HG03066 (cell line): ENCODE measurements at regions not wholly inside any gene's neighbourhood (a gene's known extent, or its start where the extent isn't known, plus 50 kb on each side); places are given as distances from the start of the nearest gene placed in this dataset.

Experiments
- ATAC-seq: cut with Tn5 transposase; IDR thresholded peaks from one replicate; pipeline ENCODE4 v1.9.1; 2021; ENCODE audit warnings: low read depth; ENCODE audit not compliant: unreplicated experiment

- no peak for ATAC-seq
These were observed 82.6 kb upstream of the CERS6 start for GRCh38 chr2:168373468-168373867.

DNA sequence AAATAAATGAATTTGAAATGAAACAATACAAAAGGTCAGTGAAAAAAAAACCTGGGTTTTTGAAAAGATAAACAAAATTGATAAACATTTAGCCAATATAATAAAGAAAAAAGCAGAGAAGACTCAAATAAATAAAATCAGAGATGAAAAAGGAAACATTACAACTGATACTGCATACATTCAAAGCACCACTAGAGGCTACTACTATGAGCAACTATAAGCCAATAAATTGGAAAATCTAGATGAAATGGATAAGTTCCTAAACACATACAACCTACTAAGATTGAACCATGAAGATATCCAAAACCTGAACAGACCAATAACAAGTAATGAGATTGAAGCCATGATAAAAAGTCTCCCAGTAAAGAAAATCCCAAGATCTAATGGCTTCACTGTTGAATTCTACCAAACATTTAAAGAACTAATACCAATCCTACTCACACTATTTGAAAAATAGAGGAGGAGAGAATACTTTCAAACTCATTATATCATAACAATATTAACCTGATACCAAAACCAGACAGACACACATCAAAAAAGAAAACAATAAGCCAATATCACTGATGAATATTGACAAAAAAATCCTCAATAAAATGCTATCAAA is 80.8 kb upstream of the CERS6 start:
- no peak for ATAC-seq

GRCh38 chr2:168378960-168379669 is 77.0 kb upstream of the CERS6 start:
- no peak for ATAC-seq

- ATAC-seq, result no peak
These were observed 75.6 kb upstream of the CERS6 start for GRCh38 chr2:168380500-168380899.

DNA sequence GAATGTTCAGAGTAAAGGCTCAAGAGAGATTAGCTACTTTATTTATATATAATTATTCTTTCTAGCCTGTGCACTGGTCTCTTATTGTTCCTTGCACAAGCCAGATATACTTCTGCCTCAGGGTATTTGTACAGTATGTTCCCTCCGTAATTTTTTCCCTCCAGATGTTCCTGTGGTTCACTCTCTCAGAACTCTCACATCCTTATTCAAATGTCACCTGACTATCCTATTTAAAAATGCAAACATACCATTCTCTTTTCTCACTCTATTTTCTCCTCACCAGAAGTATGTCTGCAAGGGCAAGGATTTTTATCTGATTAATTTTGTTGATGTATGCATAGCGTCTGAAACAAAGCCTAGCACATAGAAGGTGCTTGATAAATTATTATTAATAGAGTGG is 64.0 kb upstream of the CERS6 start:
- ATAC-seq, result no peak

- no peak for ATAC-seq
These were observed 63.3 kb upstream of the CERS6 start for GRCh38 chr2:168392797-168393196.

- no peak for ATAC-seq
These were observed 61.8 kb upstream of the CERS6 start for GRCh38 chr2:168394262-168394661.

DNA sequence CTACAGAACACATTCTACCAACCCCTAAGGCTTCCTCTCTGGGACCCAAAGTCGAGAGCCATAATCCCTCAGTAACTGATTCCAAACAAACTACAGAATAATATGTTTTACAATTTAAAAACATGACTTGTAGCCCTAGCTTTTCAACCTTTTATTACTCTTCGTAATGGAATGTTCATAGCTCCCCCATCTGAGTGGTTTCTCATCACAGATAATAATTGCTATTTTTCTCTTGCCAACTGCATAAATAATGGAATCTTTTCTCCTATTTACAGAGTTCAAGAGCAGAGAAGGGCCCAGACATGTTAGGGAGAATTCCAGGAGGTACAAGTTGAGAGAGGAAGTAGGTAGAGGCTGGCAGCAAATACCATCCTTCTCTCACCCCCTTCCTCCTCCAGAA is 59.9 kb upstream of the CERS6 start:
- ATAC-seq, result no peak

- no peak for ATAC-seq
These were observed 58.4 kb upstream of the CERS6 start for GRCh38 chr2:168397629-168398028.

DNA sequence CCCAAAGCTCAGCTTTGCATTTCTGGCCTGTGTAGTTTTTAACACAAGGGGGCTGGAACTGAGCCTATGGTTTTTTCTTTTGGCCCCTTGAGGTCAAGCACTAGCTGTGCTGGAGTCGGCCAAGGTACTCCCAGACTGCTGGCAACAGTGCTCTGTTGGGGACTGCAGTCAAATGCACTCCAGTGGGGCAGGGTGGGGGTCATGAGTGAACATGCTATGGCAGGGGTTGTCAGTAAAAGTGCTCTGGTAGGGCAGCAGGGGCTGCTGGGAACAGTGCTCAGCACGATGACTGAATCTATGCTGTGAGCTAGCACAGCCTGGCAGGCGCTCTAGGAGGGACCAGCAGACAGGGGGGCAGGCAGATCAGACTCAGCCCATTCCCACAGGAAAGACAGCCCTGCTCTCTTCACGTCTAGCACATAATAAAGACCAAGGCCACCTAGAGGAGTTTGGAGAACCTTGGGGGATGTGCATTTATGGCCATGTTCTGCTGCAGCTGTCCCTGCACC is 55.0 kb upstream of the CERS6 start:
- no peak for ATAC-seq

GRCh38 chr2:168401771-168402170 is 54.3 kb upstream of the CERS6 start:
- ATAC-seq, result no peak

GRCh38 chr2:168402531-168402930 is 53.5 kb upstream of the CERS6 start:
- ATAC-seq, result no peak

- ATAC-seq, result no peak
These were observed 52.3 kb upstream of the CERS6 start for GRCh38 chr2:168403736-168404135.

DNA sequence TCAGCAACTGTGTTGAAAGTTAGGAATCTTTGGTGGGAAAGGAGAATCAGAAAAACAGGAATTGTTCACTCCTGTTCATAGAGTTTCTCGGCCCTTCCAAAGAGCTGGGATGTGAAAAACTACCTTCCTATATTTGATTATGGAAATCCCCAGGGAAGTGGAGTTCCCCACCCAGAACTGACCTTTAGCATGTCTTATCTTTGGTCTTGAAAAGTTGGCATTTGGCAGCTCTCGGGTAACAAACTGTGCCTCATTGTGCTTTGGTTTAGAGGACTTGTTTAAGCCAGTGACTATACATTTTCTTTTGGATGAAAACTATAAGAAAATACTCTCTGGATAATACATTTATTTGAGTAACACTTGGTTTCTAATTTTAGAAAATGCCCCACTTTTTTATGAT is 51.3 kb upstream of the CERS6 start:
- no peak for ATAC-seq
